ENCODE measurements at regions not wholly inside any gene's neighbourhood (a gene's known extent, or its start where the extent isn't known, plus 50 kb on each side); places are given as distances from the start of the nearest gene placed in this dataset.

GRCh38 chr11:69918938-69919650 is 99.9 kb upstream of the FGF3 start:
- H3K4me2 ChIP-seq (ENCODE audit: insufficient read depth, insufficient read length, low read length), result no peak overlapping the region
- H3K79me2 ChIP-seq (ENCODE audit: insufficient read depth, low read length), result no peaks in the 10 kb centered on the region
- no peak overlapping the region for H2BK20ac ChIP-seq (ENCODE audit: low read depth, low read length, poor library complexity, severe bottlenecking)
- peaks cover 58% of the 10 kb centered on the region for H3K27me3 Mint-ChIP-seq (ENCODE audit: low read depth)
- no peak overlapping the region for H2BK120ac ChIP-seq (ENCODE audit: low read depth, low read length, poor library complexity, severe bottlenecking)
- H4K91ac ChIP-seq (ENCODE audit: insufficient read length, low read depth, low read length), result no peak overlapping the region
- no peak overlapping the region for H3K56ac ChIP-seq (ENCODE audit: insufficient read length, low read depth, low read length)
- H3K18ac ChIP-seq (ENCODE audit: insufficient read length, low read depth, low read length), result peak overlapping the region; percentile 5
- no peaks in the 10 kb centered on the region; the same call in 1 of the 2 replicates for H3K27me3 ChIP-seq (ENCODE audit: insufficient read depth, low read length)
- peaks cover 0 to 8% of the 10 kb centered on the region in 2 experiments; a peak in 1 of 5 replicates for H3K9me3 Mint-ChIP-seq
- H3T11ph ChIP-seq (ENCODE audit: low read length), result no peak overlapping the region
- H4K5ac ChIP-seq (ENCODE audit: insufficient read length, low read depth, low read length), result no peak overlapping the region
- H3K23ac ChIP-seq (ENCODE audit: insufficient read length, low read depth, low read length), result no peak overlapping the region
- no peak overlapping the region for H2BK15ac ChIP-seq (ENCODE audit: low read depth, low read length)
- no peaks in the 10 kb centered on the region for H3K23me2 ChIP-seq (ENCODE audit: insufficient read length, low read depth, low read length, poor library complexity, severe bottlenecking)
- H4K8ac ChIP-seq (replicated peaks; ENCODE audit: insufficient read length, low read depth, low read length), result no peak overlapping the region
- H3K9ac ChIP-seq (ENCODE audit: extremely low read depth, insufficient read length, low read length), result no peak overlapping the region
- no peaks in the 10 kb centered on the region for H4K20me1 ChIP-seq (ENCODE audit: control insufficient read depth, insufficient read depth, insufficient read length)
- H3K14ac ChIP-seq (ENCODE audit: insufficient read depth, low read length), result no peak overlapping the region
- H3K4me1 Mint-ChIP-seq, result peaks cover 4 to 10% of the 10 kb centered on the region in 2 experiments; a peak in 3 of 4 replicates
- H3K4me3 Mint-ChIP-seq, result no peak overlapping the region
- H3K27ac Mint-ChIP-seq, result no peak overlapping the region
- H2AK5ac ChIP-seq (ENCODE audit: insufficient read length, low read length), result no peak overlapping the region
- TF ChIP-seq CTCF (conservative IDR thresholded peaks at IDR 0.05), result peak; percentile 98
- H3K36me3 Mint-ChIP-seq (ENCODE audit: insufficient read depth in 1 of 3, low read depth in 3 of 3), result no peaks in the 10 kb centered on the region
- H2BK5ac ChIP-seq (ENCODE audit: insufficient read length, low read length), result no peak overlapping the region
- H3K27ac ChIP-seq (ENCODE audit: insufficient read length, low read depth, low read length), result no peak overlapping the region
- no peaks in the 10 kb centered on the region for H3K9me3 ChIP-seq (ENCODE audit: control insufficient read depth, low read depth, low read length)
- no CpG with 5 or more reads among the region's 32 CpGs for WGBS (ENCODE audit: extremely low coverage, insufficient read length, low lambda C conversion rate)
- DNase-seq, result peak; percentile 85
- H3K79me1 ChIP-seq (ENCODE audit: insufficient read depth, low read depth, low read length, poor library complexity, severe bottlenecking), result no peaks in the 10 kb centered on the region
- no peak overlapping the region for H3K4ac ChIP-seq (ENCODE audit: low read depth, low read length)
- no peak overlapping the region for H2AFZ ChIP-seq (ENCODE audit: low read length)
- H3K4me1 ChIP-seq (ENCODE audit: insufficient read depth, low read length), result no peaks in the 10 kb centered on the region; the same call in 1 of the 2 replicates
- H2BK12ac ChIP-seq (ENCODE audit: insufficient read length, low read depth, low read length), result no peak overlapping the region
